Activated CD4-positive, CD25-positive, alpha-beta regulatory T cell treated with anti-CD3 and anti-CD28 coated beads, Interleukin-2, amount 50 U/mL, for 72 hours (primary cell): ENCODE measurements at regions not wholly inside any gene's neighbourhood (a gene's known extent, or its start where the extent isn't known, plus 50 kb on each side); places are given as distances from the start of the nearest gene placed in this dataset.
"Not testable (repeated sequence)": the region's sequence is repeated elsewhere in the genome, so short reads cannot be mapped to it uniquely, and the experiment has no call there.

Experiments used
- DNase-seq: peaks from one replicate; pipeline ENCODE4 v3.0.0; 2021

- not testable (repeated sequence) for DNase-seq
Observed at GRCh38 chr14:105896206-105896605, 369.8 kb downstream of the TMEM121 start.

GRCh38 chr14:105896961-105897724, 370.8 kb downstream of the TMEM121 start:
- not testable (repeated sequence) for DNase-seq

- DNase-seq: no peak
Observed at GRCh38 chr14:105897725-105898113, 371.3 kb downstream of the TMEM121 start.

- no peak for DNase-seq
Observed at GRCh38 chr14:105898482-105899010, 372.2 kb downstream of the TMEM121 start.

GRCh38 chr14:105899071-105899641, 372.8 kb downstream of the TMEM121 start:
- no peak for DNase-seq

GRCh38 chr14:105899657-105900397, 373.4 kb downstream of the TMEM121 start:
- no peak for DNase-seq

- no peak for DNase-seq
Observed at GRCh38 chr14:105900398-105901160, 374.2 kb downstream of the TMEM121 start.

- DNase-seq: no peak
Observed at GRCh38 chr14:105901226-105901625, 374.8 kb downstream of the TMEM121 start.

- DNase-seq: no peak
Observed at GRCh38 chr14:105902131-105902898, 375.9 kb downstream of the TMEM121 start.

GRCh38 chr14:105902899-105903165, 376.4 kb downstream of the TMEM121 start:
- DNase-seq: not testable (repeated sequence)

GRCh38 chr14:105903971-105904370, 377.6 kb downstream of the TMEM121 start:
- DNase-seq: no peak

- no peak for DNase-seq
Observed at GRCh38 chr14:105904379-105904778, 378.0 kb downstream of the TMEM121 start.

GRCh38 chr14:105905456-105905855, 379.1 kb downstream of the TMEM121 start:
- DNase-seq: no peak

GRCh38 chr14:105907276-105907675, 380.9 kb downstream of the TMEM121 start:
- no peak for DNase-seq

GRCh38 chr14:105908006-105908405, 381.6 kb downstream of the TMEM121 start:
- no peak for DNase-seq

- no peak for DNase-seq
Observed at GRCh38 chr14:105908481-105908911, 382.1 kb downstream of the TMEM121 start.

GRCh38 chr14:105909046-105909827, 382.9 kb downstream of the TMEM121 start:
- DNase-seq: no peak

- DNase-seq: not testable (repeated sequence)
Observed at GRCh38 chr14:105909828-105910120, 383.4 kb downstream of the TMEM121 start.

- DNase-seq: no peak
Observed at GRCh38 chr14:105910426-105910825, 384.0 kb downstream of the TMEM121 start.

GRCh38 chr14:105911006-105911847, 384.8 kb downstream of the TMEM121 start:
- DNase-seq: no peak

GRCh38 chr14:105911848-105912292, 385.5 kb downstream of the TMEM121 start:
- not testable (repeated sequence) for DNase-seq
